ENCODE measurements at regions not wholly inside any gene's neighbourhood (a gene's known extent, or its start where the extent isn't known, plus 50 kb on each side); places are given as distances from the start of the nearest gene placed in this dataset.

GRCh38 chr1:235012436-235013210, 116.0 kb downstream of the TOMM20 start:
- Mint-ChIP-seq H3K27me3 (ENCODE audit: low read depth in 3 of 3) (no peaks in the 10 kb centered on the region), H3K36me3 (peaks cover 2 to 15% of the 10 kb centered on the region in 2 donors), H3K27ac (peak overlapping the region; percentile 94 to 98 (median 96)), H3K4me3 (peak overlapping the region; percentile 62 to 81), H3K9me3 (peaks cover 0 to 3% (median 0%) of the 10 kb centered on the region in 7 donors), H3K4me1 (peaks cover 58% of the 10 kb centered on the region)
- Histone ChIP-seq H4K20me1 (ENCODE audit: insufficient read depth, low read length) (no peaks in the 10 kb centered on the region), H3K27me3 (ENCODE audit: control insufficient read depth in 2 of 2, insufficient read depth in 2 of 2, low read length in 2 of 2) (no peaks in the 10 kb centered on the region), H3K27ac (ENCODE audit: low read depth in 1 of 2, low read length in 2 of 2) (peak overlapping the region; percentile 76 to 88), H3K9me3 (replicated peaks in 1 of 2; ENCODE audit: control insufficient read depth in 1 of 2, insufficient read depth in 1 of 2, low read length in 2 of 2) (peaks cover 0 to 3% of the 10 kb centered on the region in 2 donors), H2AFZ (ENCODE audit: insufficient read depth, low read depth, low read length, poor library complexity, severe bottlenecking) (no peak overlapping the region), H3K4me2 (replicated peaks; ENCODE audit: extremely low read depth, low read length, poor library complexity, severe bottlenecking) (peak overlapping the region; percentile 43), H3K4me1 (ENCODE audit: control insufficient read depth in 1 of 2, insufficient read depth in 2 of 2, low read length in 2 of 2) (peaks cover 25% of the 10 kb centered on the region in 2 donors), H3K9ac (ENCODE audit: insufficient read depth, low read length, poor library complexity, severe bottlenecking) (peak overlapping the region; percentile 54), H3K36me3 (replicated peaks in 1 of 2; ENCODE audit: control insufficient read depth in 1 of 2, insufficient read depth in 2 of 2, low read length in 2 of 2) (no peaks in the 10 kb centered on the region), H3K79me2 (ENCODE audit: insufficient read depth, low read length) (no peaks in the 10 kb centered on the region), H3K4me3 (replicated peaks in 1 of 3; ENCODE audit: low read depth in 2 of 3, low read length in 3 of 3) (no peak overlapping the region)
- intact Hi-C loops (cut with micrococcal nuclease), result loop anchor here (5.0 kb wide), 2 partner anchors 35 to 70 kb away; no protein-coding TSS in a partner anchor
- TF ChIP-seq, protein P1, sequence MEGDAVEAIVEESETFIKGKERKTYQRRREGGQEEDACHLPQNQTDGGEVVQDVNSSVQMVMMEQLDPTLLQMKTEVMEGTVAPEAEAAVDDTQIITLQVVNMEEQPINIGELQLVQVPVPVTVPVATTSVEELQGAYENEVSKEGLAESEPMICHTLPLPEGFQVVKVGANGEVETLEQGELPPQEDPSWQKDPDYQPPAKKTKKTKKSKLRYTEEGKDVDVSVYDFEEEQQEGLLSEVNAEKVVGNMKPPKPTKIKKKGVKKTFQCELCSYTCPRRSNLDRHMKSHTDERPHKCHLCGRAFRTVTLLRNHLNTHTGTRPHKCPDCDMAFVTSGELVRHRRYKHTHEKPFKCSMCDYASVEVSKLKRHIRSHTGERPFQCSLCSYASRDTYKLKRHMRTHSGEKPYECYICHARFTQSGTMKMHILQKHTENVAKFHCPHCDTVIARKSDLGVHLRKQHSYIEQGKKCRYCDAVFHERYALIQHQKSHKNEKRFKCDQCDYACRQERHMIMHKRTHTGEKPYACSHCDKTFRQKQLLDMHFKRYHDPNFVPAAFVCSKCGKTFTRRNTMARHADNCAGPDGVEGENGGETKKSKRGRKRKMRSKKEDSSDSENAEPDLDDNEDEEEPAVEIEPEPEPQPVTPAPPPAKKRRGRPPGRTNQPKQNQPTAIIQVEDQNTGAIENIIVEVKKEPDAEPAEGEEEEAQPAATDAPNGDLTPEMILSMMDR (IDR thresholded peaks at IDR 0.05), result no peak
- peak in 1 of 3 donors; percentile 39 for DNase-seq
- 20% methylated on average over 5 of the region's 10 CpGs for WGBS (ENCODE audit: insufficient coverage)

GRCh38 chr1:235011599-235012435, 116.8 kb downstream of the TOMM20 start:
- WGBS (ENCODE audit: insufficient coverage), result 1% methylated on average over 15 of the region's 22 CpGs
- DNase-seq, result peak; percentile 98 to 100 (median 99)
- intact Hi-C loops (cut with micrococcal nuclease), result loop anchor here (2.0 to 5.0 kb wide), 3 partner anchors 31 to 70 kb away; no protein-coding TSS in a partner anchor
- H3K9me3 ChIP-seq (replicated peaks in 1 of 2; ENCODE audit: control insufficient read depth in 1 of 2, insufficient read depth in 1 of 2, low read length in 2 of 2), result peaks cover 0 to 3% of the 10 kb centered on the region in 2 donors
- no peak overlapping the region for H2AFZ ChIP-seq (ENCODE audit: insufficient read depth, low read depth, low read length, poor library complexity, severe bottlenecking)
- H3K4me2 ChIP-seq (replicated peaks; ENCODE audit: extremely low read depth, low read length, poor library complexity, severe bottlenecking), result peak overlapping the region; percentile 43
- H3K4me3 ChIP-seq (replicated peaks in 1 of 3; ENCODE audit: low read depth in 2 of 3, low read length in 3 of 3), result peak overlapping the region in 1 of 3 experiments; percentile 38
- H3K79me2 ChIP-seq (ENCODE audit: insufficient read depth, low read length), result no peaks in the 10 kb centered on the region
- Mint-ChIP-seq H3K27me3 (ENCODE audit: low read depth in 3 of 3) (peaks cover 0 to 2% (median 0%) of the 10 kb centered on the region in 3 donors), H3K4me1 (peaks cover 60% of the 10 kb centered on the region), H3K9me3 (peaks cover 0 to 3% (median 3%) of the 10 kb centered on the region in 7 donors), H3K27ac (peak overlapping the region; percentile 94 to 98 (median 96)), H3K36me3 (peaks cover 2 to 15% of the 10 kb centered on the region in 2 donors), H3K4me3 (peak overlapping the region; percentile 62 to 81)
- H3K27me3 ChIP-seq (ENCODE audit: control insufficient read depth in 2 of 2, insufficient read depth in 2 of 2, low read length in 2 of 2), result no peaks in the 10 kb centered on the region
- H3K27ac ChIP-seq (ENCODE audit: low read depth in 1 of 2, low read length in 2 of 2), result peak overlapping the region; percentile 76 to 88
- H3K9ac ChIP-seq (ENCODE audit: insufficient read depth, low read length, poor library complexity, severe bottlenecking), result peak overlapping the region; percentile 54
- H3K4me1 ChIP-seq (ENCODE audit: control insufficient read depth in 1 of 2, insufficient read depth in 2 of 2, low read length in 2 of 2), result peaks cover 28 to 32% of the 10 kb centered on the region in 2 donors
- no peaks in the 10 kb centered on the region for H3K36me3 ChIP-seq (replicated peaks in 1 of 2; ENCODE audit: control insufficient read depth in 1 of 2, insufficient read depth in 2 of 2, low read length in 2 of 2)
- TF ChIP-seq, protein P1 (IDR thresholded peaks at IDR 0.05), result no peak
- H4K20me1 ChIP-seq (ENCODE audit: insufficient read depth, low read length), result no peaks in the 10 kb centered on the region

All from CD14-positive monocyte (primary cell).